Neural cell (in vitro differentiated cells): ENCODE measurements at regions not wholly inside any gene's neighbourhood (a gene's known extent, or its start where the extent isn't known, plus 50 kb on each side); places are given as distances from the start of the nearest gene placed in this dataset.

Source experiments
- H2AFZ ChIP-seq: fragments of 200-600, 300-800 bp; sonication (generic), shearing (Covaris generic); 2 replicates; pipeline ENCODE4 v1.6.0; 2014; ENCODE audit warnings: low read depth, mild to moderate bottlenecking, antibody characterized with exemption, low read length, moderate library complexity
- H3F3A ChIP-seq: fragments of 200-600 bp; shearing (Covaris generic); 2 replicates; pipeline ENCODE4 v1.6.1; 2016; ENCODE audit warnings: mild to moderate bottlenecking, moderate library complexity, mixed read lengths, antibody characterized with exemption, low read length; ENCODE audit not compliant: insufficient read depth, poor library complexity, severe bottlenecking
- H3K27ac ChIP-seq: fragments of 200-600, 300-800 bp; sonication (generic), shearing (Covaris generic); 2 replicates; pipeline ENCODE4 v1.5.1; 2014; ENCODE audit warnings: mild to moderate bottlenecking, low read length, moderate library complexity
- H3K27me3 ChIP-seq: fragments of 300-800, 200-600 bp; sonication (generic), shearing (Covaris generic); 2 replicates; pipeline ENCODE4 v1.6.0; 2014; ENCODE audit warnings: mild to moderate bottlenecking, low read depth, low read length, moderate library complexity; ENCODE audit not compliant: insufficient read depth
- H3K36me3 ChIP-seq: fragments of 300-800, 200-600 bp; sonication (generic), shearing (Covaris generic); 2 replicates; pipeline ENCODE4 v1.5.1; 2014; ENCODE audit warnings: mild to moderate bottlenecking, antibody characterized with exemption, low read length, moderate library complexity; ENCODE audit not compliant: insufficient read depth
- H3K4me2 ChIP-seq: fragments of 300-800, 200-600 bp; sonication (generic), shearing (Covaris generic); 2 replicates; pipeline ENCODE4 v1.6.0; 2014; ENCODE audit warnings: mild to moderate bottlenecking, low read length
- H3K4me3 ChIP-seq: fragments of 300-800, 200-600 bp; sonication (generic), shearing (Covaris generic); 2 replicates; pipeline ENCODE4 v1.5.1; 2014; ENCODE audit warnings: mild to moderate bottlenecking, low read length, moderate library complexity
- H3K79me2 ChIP-seq: fragments of 200-600 bp; shearing (Covaris generic); replicated peaks from 2 replicates; pipeline ENCODE4 v1.6.0; 2014; ENCODE audit warnings: mild to moderate bottlenecking, low read length, moderate library complexity; ENCODE audit not compliant: insufficient read depth
- H3K9ac ChIP-seq: fragments of 300-800, 200-600 bp; sonication (generic), shearing (Covaris generic); 2 replicates; pipeline ENCODE4 v1.6.1; 2016; ENCODE audit warnings: mild to moderate bottlenecking, low read length, mixed read lengths
- H3K9me2 ChIP-seq: fragments of 200-600 bp; shearing (Covaris generic); 2 replicates; pipeline ENCODE4 v1.6.1; 2016; ENCODE audit warnings: mild to moderate bottlenecking, low read length, mixed read lengths; ENCODE audit not compliant: insufficient read depth
- H3K9me3 ChIP-seq: fragments of 200-600, 300-800 bp; sonication (generic), shearing (Covaris generic); 2 replicates; pipeline ENCODE4 v1.6.1; 2016; ENCODE audit warnings: mild to moderate bottlenecking, mixed run types, low read length, moderate library complexity, mixed read lengths
- H4K20me1 ChIP-seq: fragments of 200-600 bp; shearing (Covaris generic); 2 replicates; pipeline ENCODE4 v1.6.1; 2016; ENCODE audit warnings: mild to moderate bottlenecking, mixed run types; ENCODE audit not compliant: insufficient read depth
- CTCF ChIP-seq: fragments of 450-650 bp; IDR thresholded peaks from 2 replicates; pipeline ENCODE4 v1.5.1; 2014; ENCODE audit warnings: antibody characterized with exemption, mild to moderate bottlenecking, moderate library complexity; ENCODE audit not compliant: poor library complexity, severe bottlenecking
- EP300 ChIP-seq: fragments of 450-650 bp; conservative IDR thresholded peaks from 2 replicates; pipeline ENCODE4 v1.6.1; 2014; ENCODE audit warnings: antibody characterized with exemption, mild to moderate bottlenecking, moderate library complexity; ENCODE audit not compliant: poor library complexity, severe bottlenecking
- EZH2 ChIP-seq: fragments of 200-600, 300-800 bp; shearing (Covaris generic), sonication (generic); IDR thresholded peaks from 2 replicates; pipeline ENCODE4 v1.6.1; 2014; ENCODE audit warnings: antibody characterized with exemption, low read length, borderline replicate concordance, mild to moderate bottlenecking; ENCODE audit not compliant: insufficient read depth, poor library complexity, severe bottlenecking
- MXI1 ChIP-seq: fragments of 450-650 bp; conservative IDR thresholded peaks from 2 replicates; pipeline ENCODE4 v1.6.1; 2014; ENCODE audit warnings: antibody characterized with exemption, mild to moderate bottlenecking; ENCODE audit not compliant: poor library complexity, severe bottlenecking
- POLR2AphosphoS5 ChIP-seq: IDR thresholded peaks from 2 replicates; pipeline ENCODE4 v1.6.1; 2012
- RAD21 ChIP-seq: fragments of 450-650 bp; conservative IDR thresholded peaks from 2 replicates; pipeline ENCODE4 v1.6.1; 2014; ENCODE audit warnings: antibody characterized with exemption, mild to moderate bottlenecking, moderate library complexity
- SMC3 ChIP-seq: fragments of 450-650 bp; conservative IDR thresholded peaks from 2 replicates; pipeline ENCODE4 v1.6.1; 2014; ENCODE audit warnings: antibody characterized with exemption, mild to moderate bottlenecking, moderate library complexity; ENCODE audit not compliant: poor library complexity
- TAF1 ChIP-seq: IDR thresholded peaks from 2 replicates; pipeline ENCODE4 v1.6.1; 2012; ENCODE audit warnings: low read depth
- TF ChIP-seq, protein P1 (sequence below): IDR thresholded peaks from 2 replicates; pipeline ENCODE4 v1.6.1; 2012; ENCODE audit warnings: borderline replicate concordance

GRCh38 chr2:228268301-228268700 lies 86.8 kb upstream of the SPHKAP start:
- no peaks in the 10 kb centered on the region for H3K9me3 ChIP-seq
- no peaks in the 10 kb centered on the region for H3F3A ChIP-seq
- no peak overlapping the region for H3K4me3 ChIP-seq
- H3K27me3 ChIP-seq, result no peaks in the 10 kb centered on the region
- H3K4me2 ChIP-seq, result no peak overlapping the region
- no peaks in the 10 kb centered on the region for H3K9me2 ChIP-seq
- H3K36me3 ChIP-seq, result no peaks in the 10 kb centered on the region
- H3K9ac ChIP-seq, result no peak overlapping the region
- no peak overlapping the region for H3K27ac ChIP-seq
- H2AFZ ChIP-seq, result no peak overlapping the region
- no peak for TF ChIP-seq TAF1
- TF ChIP-seq EP300, result no peak
- TF ChIP-seq MXI1, result no peak
- no peak for TF ChIP-seq SMC3
- no peak for TF ChIP-seq EZH2
- no peak for TF ChIP-seq RAD21
- TF ChIP-seq, protein P1, sequence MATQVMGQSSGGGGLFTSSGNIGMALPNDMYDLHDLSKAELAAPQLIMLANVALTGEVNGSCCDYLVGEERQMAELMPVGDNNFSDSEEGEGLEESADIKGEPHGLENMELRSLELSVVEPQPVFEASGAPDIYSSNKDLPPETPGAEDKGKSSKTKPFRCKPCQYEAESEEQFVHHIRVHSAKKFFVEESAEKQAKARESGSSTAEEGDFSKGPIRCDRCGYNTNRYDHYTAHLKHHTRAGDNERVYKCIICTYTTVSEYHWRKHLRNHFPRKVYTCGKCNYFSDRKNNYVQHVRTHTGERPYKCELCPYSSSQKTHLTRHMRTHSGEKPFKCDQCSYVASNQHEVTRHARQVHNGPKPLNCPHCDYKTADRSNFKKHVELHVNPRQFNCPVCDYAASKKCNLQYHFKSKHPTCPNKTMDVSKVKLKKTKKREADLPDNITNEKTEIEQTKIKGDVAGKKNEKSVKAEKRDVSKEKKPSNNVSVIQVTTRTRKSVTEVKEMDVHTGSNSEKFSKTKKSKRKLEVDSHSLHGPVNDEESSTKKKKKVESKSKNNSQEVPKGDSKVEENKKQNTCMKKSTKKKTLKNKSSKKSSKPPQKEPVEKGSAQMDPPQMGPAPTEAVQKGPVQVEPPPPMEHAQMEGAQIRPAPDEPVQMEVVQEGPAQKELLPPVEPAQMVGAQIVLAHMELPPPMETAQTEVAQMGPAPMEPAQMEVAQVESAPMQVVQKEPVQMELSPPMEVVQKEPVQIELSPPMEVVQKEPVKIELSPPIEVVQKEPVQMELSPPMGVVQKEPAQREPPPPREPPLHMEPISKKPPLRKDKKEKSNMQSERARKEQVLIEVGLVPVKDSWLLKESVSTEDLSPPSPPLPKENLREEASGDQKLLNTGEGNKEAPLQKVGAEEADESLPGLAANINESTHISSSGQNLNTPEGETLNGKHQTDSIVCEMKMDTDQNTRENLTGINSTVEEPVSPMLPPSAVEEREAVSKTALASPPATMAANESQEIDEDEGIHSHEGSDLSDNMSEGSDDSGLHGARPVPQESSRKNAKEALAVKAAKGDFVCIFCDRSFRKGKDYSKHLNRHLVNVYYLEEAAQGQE, result no peak
- TF ChIP-seq POLR2AphosphoS5, result no peak
- TF ChIP-seq CTCF, result no peak
- no peaks in the 10 kb centered on the region for H3K79me2 ChIP-seq
- no peaks in the 10 kb centered on the region for H4K20me1 ChIP-seq

DNA sequence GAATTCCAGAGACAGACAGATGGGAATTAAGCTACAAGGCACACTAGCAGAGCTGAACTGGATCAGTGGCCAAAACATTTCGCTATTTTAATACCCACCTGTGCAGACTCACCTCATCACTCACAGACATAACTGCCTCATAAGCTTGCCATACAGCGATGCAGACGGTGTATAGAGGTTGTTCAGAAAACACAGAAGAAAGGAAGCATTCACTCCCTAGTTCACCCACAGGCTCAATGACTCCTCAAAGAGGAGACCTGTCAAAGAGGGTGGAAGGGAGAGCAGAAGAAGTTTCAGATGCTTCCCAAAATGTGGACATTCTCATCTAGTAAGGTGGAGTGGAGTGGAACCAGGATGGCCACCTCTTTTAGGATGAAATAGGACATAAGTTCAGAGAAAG lies 81.7 kb upstream of the SPHKAP start:
- Histone ChIP-seq H3K9me3 (no peaks in the 10 kb centered on the region), H2AFZ (no peak overlapping the region), H3K9me2 (no peaks in the 10 kb centered on the region), H3K27me3 (no peaks in the 10 kb centered on the region), H3F3A (no peaks in the 10 kb centered on the region), H3K36me3 (no peaks in the 10 kb centered on the region), H3K79me2 (no peaks in the 10 kb centered on the region), H3K4me3 (no peak overlapping the region), H3K27ac (no peak overlapping the region), H4K20me1 (no peaks in the 10 kb centered on the region), H3K4me2 (no peak overlapping the region), H3K9ac (no peak overlapping the region)
- TF ChIP-seq EZH2, result no peak

- Histone ChIP-seq H3K27me3 (no peaks in the 10 kb centered on the region), H2AFZ (no peak overlapping the region), H4K20me1 (no peaks in the 10 kb centered on the region), H3K4me2 (no peak overlapping the region), H3K79me2 (no peaks in the 10 kb centered on the region), H3K4me3 (no peak overlapping the region), H3K9me2 (no peaks in the 10 kb centered on the region), H3K9me3 (no peaks in the 10 kb centered on the region), H3K9ac (no peak overlapping the region), H3K27ac (no peak overlapping the region), H3K36me3 (no peaks in the 10 kb centered on the region), H3F3A (no peaks in the 10 kb centered on the region)
- no peak for TF ChIP-seq CTCF
- TF ChIP-seq EZH2, result no peak
- TF ChIP-seq MXI1, result no peak
- TF ChIP-seq EP300, result no peak
- no peak for TF ChIP-seq SMC3
- TF ChIP-seq TAF1, result no peak
Measured at GRCh38 chr2:228261546-228261945, 80.1 kb upstream of the SPHKAP start.
